ENCODE measurements at regions not wholly inside any gene's neighbourhood (a gene's known extent, or its start where the extent isn't known, plus 50 kb on each side); places are given as distances from the start of the nearest gene placed in this dataset.
"Not testable (repeated sequence)": the region's sequence is repeated elsewhere in the genome, so short reads cannot be mapped to it uniquely, and the experiment has no call there.

GRCh38 chr6:19712012-19712688 lies 125.0 kb upstream of the ID4 start:
- Mint-ChIP-seq H3K27me3 (no peaks in the 10 kb centered on the region), H3K4me1 (no peaks in the 10 kb centered on the region)

DNA sequence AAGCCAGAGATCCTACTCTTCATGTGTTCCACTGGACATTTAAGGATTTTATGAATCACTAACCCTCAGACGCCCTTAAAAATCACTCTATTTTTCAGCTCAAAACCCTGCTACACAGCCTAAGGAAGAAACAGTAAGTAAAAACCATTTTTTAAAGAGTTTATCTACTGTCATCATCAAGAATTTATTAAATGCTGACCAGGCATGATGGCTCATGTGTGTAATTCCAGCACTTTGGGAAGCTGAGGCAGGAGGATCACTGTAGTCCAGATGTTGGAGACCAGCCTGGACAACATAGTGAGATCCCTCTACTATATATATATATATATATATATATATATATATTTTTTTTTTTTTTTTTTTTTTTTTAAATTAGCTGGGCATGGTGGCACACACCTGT lies 124.2 kb upstream of the ID4 start:
- ATAC-seq (no peak), DNase-seq (no peak)
- H3K9me3 ChIP-seq (ENCODE audit: control insufficient read depth, low read length, poor library complexity, severe bottlenecking), result no peaks in the 10 kb centered on the region
- Mint-ChIP-seq H3K27ac (no peak overlapping the region), H3K27me3 (no peaks in the 10 kb centered on the region), H3K36me3 (ENCODE audit: low read depth) (no peaks in the 10 kb centered on the region), H3K4me3 (no peak overlapping the region), H3K4me1 (no peaks in the 10 kb centered on the region)

More at GRCh38 chr6:19712012-19712688, 125.0 kb upstream of the ID4 start:
- Mint-ChIP-seq H3K27ac (no peak overlapping the region), H3K4me3 (no peak overlapping the region), H3K36me3 (ENCODE audit: low read depth) (no peaks in the 10 kb centered on the region)
- ATAC-seq, result no peak
- no peak for DNase-seq
- no peaks in the 10 kb centered on the region for H3K9me3 ChIP-seq (ENCODE audit: control insufficient read depth, low read length, poor library complexity, severe bottlenecking)

DNA sequence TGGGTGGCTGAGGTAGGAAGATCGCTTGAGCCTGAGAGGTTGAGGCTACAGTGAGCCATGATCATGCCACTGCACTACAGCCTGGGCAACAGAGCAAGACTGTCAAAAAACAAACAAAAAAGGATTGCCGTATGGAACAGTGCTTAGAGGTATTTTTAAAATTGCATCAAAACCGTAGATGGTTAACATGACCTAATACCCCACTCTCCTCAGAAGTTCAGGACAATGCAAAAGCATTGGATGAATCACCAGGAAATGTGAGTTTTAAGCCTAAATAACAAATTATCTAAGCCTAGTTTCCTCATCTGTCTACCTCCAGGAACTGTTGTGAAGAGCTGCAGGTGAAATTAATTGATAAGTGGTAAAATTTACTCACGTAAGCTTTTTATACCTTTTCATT lies 123.8 kb upstream of the ID4 start:
- Mint-ChIP-seq H3K4me3 (no peak overlapping the region), H3K27ac (no peak overlapping the region)
- no peak for DNase-seq

GRCh38 chr6:19713984-19714383 lies 123.2 kb upstream of the ID4 start:
- H3K27me3 Mint-ChIP-seq, result no peaks in the 10 kb centered on the region
- no peak overlapping the region for H3K4me3 Mint-ChIP-seq
- no peak overlapping the region for H3K27ac Mint-ChIP-seq
- ATAC-seq, result no peak
- H3K36me3 Mint-ChIP-seq (ENCODE audit: low read depth), result no peaks in the 10 kb centered on the region
- H3K4me1 Mint-ChIP-seq, result no peaks in the 10 kb centered on the region
- no peaks in the 10 kb centered on the region for H3K9me3 ChIP-seq (ENCODE audit: control insufficient read depth, low read length, poor library complexity, severe bottlenecking)
- no peak for DNase-seq

More for the DNA sequence above, 123.8 kb upstream of the ID4 start:
- H3K9me3 ChIP-seq (ENCODE audit: control insufficient read depth, low read length, poor library complexity, severe bottlenecking), result no peaks in the 10 kb centered on the region
- no peak for ATAC-seq
- Mint-ChIP-seq H3K27me3 (no peaks in the 10 kb centered on the region), H3K36me3 (ENCODE audit: low read depth) (no peaks in the 10 kb centered on the region), H3K4me1 (no peaks in the 10 kb centered on the region)

- Mint-ChIP-seq H3K27me3 (no peaks in the 10 kb centered on the region), H3K36me3 (ENCODE audit: low read depth) (no peaks in the 10 kb centered on the region), H3K4me3 (no peak overlapping the region), H3K4me1 (no peaks in the 10 kb centered on the region), H3K27ac (no peak overlapping the region)
- DNase-seq (no peak), ATAC-seq (no peak)
- no peaks in the 10 kb centered on the region for H3K9me3 ChIP-seq (ENCODE audit: control insufficient read depth, low read length, poor library complexity, severe bottlenecking)
Measured at GRCh38 chr6:19714434-19715166, 122.6 kb upstream of the ID4 start.

DNA sequence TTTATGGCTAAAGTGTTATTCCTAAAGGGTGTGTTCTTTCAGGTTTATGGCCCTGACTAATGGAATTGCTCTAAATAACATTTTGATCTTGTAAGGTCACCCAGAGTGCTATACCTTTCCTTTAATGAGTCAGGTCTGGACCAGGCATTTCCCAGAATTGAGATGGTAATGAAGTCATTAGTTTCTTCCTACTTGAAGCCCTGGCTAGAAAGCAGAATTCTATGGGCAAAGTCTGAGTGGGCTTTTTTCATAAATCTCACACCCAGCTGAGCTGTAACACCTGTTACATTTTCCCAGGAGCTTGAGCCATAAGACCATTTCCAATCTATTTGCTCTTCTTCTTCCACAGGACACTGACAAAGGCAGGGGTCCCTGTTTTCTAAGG lies 122.0 kb upstream of the ID4 start:
- no peak for ATAC-seq
- Mint-ChIP-seq H3K4me3 (no peak overlapping the region), H3K4me1 (no peaks in the 10 kb centered on the region), H3K36me3 (ENCODE audit: low read depth) (no peaks in the 10 kb centered on the region), H3K27me3 (no peaks in the 10 kb centered on the region), H3K27ac (no peak overlapping the region)
- DNase-seq, result no peak
- H3K9me3 ChIP-seq (ENCODE audit: control insufficient read depth, low read length, poor library complexity, severe bottlenecking), result no peaks in the 10 kb centered on the region

DNA sequence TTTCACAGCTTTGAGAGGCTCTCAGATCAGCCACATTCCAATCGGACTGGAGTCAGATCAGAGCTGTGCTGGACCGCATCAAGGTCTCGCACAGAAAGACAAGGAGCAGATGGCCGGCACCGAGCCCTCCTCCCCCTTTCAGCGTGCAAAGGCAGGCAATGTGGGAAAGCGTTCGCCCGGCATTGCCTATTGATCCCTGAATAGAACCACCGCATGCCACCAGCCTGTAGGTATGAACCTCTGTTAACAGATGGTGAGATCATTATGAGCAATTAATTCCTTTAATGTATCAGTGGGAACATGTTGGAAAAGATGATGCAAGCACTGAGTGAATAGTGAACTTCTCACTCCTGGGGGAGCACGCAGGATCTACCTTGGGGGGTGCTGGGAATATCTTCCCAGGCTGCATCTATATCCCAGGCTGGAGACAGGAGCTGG lies 117.5 kb upstream of the ID4 start:
- Mint-ChIP-seq H3K4me3 (no peak overlapping the region), H3K4me1 (no peaks in the 10 kb centered on the region), H3K36me3 (ENCODE audit: low read depth) (no peaks in the 10 kb centered on the region), H3K27ac (no peak overlapping the region), H3K27me3 (no peaks in the 10 kb centered on the region)
- ATAC-seq, result no peak
- no peak for DNase-seq
- H3K9me3 ChIP-seq (ENCODE audit: control insufficient read depth, low read length, poor library complexity, severe bottlenecking), result no peaks in the 10 kb centered on the region

DNA sequence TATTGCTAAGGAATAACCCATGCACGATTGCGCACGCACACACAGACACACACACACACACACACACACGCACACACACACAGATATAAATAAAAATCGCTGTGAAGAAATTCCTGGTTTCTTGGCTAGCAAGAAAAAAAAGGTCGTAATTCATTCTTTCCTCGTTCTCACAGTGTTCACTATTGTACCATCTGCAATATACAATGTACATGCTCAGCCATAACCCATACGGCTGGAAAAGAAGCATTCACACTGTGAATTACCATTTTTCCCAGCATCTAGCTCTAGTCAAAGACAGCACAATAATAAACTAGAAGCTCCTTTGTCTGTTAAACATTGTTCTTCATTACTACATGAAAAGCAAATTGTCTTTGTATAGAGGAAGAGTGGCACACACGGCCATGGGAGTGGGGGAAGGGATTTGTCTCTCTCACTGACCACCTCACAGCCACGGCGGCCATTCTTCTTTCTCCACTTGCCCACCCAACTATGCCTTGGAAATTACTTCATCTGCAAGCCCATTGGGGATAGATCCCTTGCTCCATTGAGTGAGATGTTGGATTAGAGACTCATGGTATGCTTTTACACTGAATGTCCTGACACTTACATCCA lies 115.3 kb upstream of the ID4 start:
- ATAC-seq, result no peak
- Mint-ChIP-seq H3K36me3 (ENCODE audit: low read depth) (no peaks in the 10 kb centered on the region), H3K27ac (no peak overlapping the region)

DNA sequence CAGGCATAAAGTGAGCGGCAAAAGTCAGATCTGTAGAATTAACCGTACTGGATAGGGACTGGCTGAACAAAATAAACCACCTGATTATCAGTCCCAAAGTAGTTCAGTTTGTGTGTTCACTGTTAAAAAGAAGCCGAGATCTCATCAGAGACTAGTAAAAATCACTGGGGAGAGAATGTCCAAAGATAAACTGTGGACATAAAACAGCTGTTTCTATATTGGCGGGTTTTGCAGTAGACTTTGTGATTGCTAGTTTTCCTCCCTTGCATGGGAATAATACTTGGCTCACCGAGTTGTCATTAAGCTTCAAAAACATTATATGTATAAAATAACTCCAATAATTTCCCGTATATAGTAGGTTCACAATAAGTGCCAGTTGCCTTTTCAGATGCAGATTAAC lies 114.2 kb upstream of the ID4 start:
- H3K9me3 ChIP-seq (ENCODE audit: control insufficient read depth, low read length, poor library complexity, severe bottlenecking), result no peaks in the 10 kb centered on the region
- DNase-seq, result no peak
- Mint-ChIP-seq H3K4me3 (no peak overlapping the region), H3K27ac (no peak overlapping the region), H3K27me3 (no peaks in the 10 kb centered on the region), H3K4me1 (no peaks in the 10 kb centered on the region), H3K36me3 (ENCODE audit: low read depth) (no peaks in the 10 kb centered on the region)
- no peak for ATAC-seq

More for the DNA sequence above, 115.3 kb upstream of the ID4 start:
- no peak overlapping the region for H3K4me3 Mint-ChIP-seq
- DNase-seq, result no peak
- H3K4me1 Mint-ChIP-seq, result no peaks in the 10 kb centered on the region
- no peaks in the 10 kb centered on the region for H3K27me3 Mint-ChIP-seq
- H3K9me3 ChIP-seq (ENCODE audit: control insufficient read depth, low read length, poor library complexity, severe bottlenecking), result no peaks in the 10 kb centered on the region

DNA sequence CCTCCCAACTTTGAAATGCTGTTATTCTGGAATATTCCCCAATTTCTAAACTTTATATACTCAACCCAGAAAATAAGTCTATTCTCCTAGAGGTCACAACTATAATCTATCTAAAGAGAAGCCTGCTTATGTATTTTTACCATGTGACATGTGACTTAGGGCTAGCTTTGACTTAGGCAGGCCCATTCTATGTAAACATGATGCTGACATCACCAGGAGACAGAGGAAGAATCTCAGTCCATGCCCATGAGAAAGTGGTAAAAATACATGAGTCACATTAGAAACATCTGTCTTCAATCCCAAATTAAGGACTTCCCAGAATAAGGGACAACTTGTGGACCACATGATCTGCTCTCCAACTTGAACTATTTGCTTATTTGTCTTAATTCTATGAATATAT lies 113.6 kb upstream of the ID4 start:
- ATAC-seq (no peak), DNase-seq (no peak)
- Mint-ChIP-seq H3K4me3 (no peak overlapping the region), H3K4me1 (no peaks in the 10 kb centered on the region), H3K36me3 (ENCODE audit: low read depth) (no peaks in the 10 kb centered on the region), H3K27me3 (no peaks in the 10 kb centered on the region), H3K27ac (no peak overlapping the region)
- H3K9me3 ChIP-seq (ENCODE audit: control insufficient read depth, low read length, poor library complexity, severe bottlenecking), result no peaks in the 10 kb centered on the region

DNA sequence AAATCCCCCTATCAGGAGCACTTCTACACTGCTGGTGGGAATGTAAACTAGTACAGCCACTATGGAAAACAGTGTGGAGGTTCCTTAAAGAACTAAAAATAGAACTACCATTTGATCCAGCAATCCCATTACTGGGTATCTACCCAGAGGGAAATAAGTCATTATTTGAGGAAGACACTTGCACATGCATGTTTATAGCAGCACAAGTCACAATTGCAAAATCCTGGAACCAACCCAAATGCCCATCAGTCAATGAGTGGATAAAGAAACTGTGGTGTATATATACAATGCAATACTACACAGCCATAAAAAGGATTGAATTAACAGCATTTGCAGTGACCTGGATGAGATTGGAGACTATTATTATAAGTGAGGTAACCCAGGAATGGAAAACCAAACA lies 111.7 kb upstream of the ID4 start:
- H3K9me3 ChIP-seq (ENCODE audit: control insufficient read depth, low read length, poor library complexity, severe bottlenecking); ATAC-seq; H3K4me1 Mint-ChIP-seq; H3K4me3 Mint-ChIP-seq; H3K27ac Mint-ChIP-seq; DNase-seq; H3K36me3 Mint-ChIP-seq (ENCODE audit: low read depth); H3K27me3 Mint-ChIP-seq: not testable (repeated sequence)

GRCh38 chr6:19731282-19731681 lies 105.9 kb upstream of the ID4 start:
- DNase-seq (no peak), ATAC-seq (no peak)
- Mint-ChIP-seq H3K27me3 (no peaks in the 10 kb centered on the region), H3K4me3 (no peak overlapping the region), H3K27ac (no peak overlapping the region), H3K4me1 (no peaks in the 10 kb centered on the region), H3K36me3 (ENCODE audit: low read depth) (no peaks in the 10 kb centered on the region)
- no peaks in the 10 kb centered on the region for H3K9me3 ChIP-seq (ENCODE audit: control insufficient read depth, low read length, poor library complexity, severe bottlenecking)

GRCh38 chr6:19734061-19734460 lies 103.1 kb upstream of the ID4 start:
- Mint-ChIP-seq H3K4me3 (no peak overlapping the region), H3K27me3 (no peaks in the 10 kb centered on the region), H3K4me1 (no peaks in the 10 kb centered on the region), H3K36me3 (ENCODE audit: low read depth) (no peaks in the 10 kb centered on the region), H3K27ac (no peak overlapping the region)
- no peak for DNase-seq
- ATAC-seq, result no peak
- no peaks in the 10 kb centered on the region for H3K9me3 ChIP-seq (ENCODE audit: control insufficient read depth, low read length, poor library complexity, severe bottlenecking)

GRCh38 chr6:19734519-19734918 lies 102.7 kb upstream of the ID4 start:
- no peaks in the 10 kb centered on the region for H3K36me3 Mint-ChIP-seq (ENCODE audit: low read depth)
- no peaks in the 10 kb centered on the region for H3K27me3 Mint-ChIP-seq
- H3K4me3 Mint-ChIP-seq, result no peak overlapping the region
- DNase-seq (no peak), ATAC-seq (no peak)
- H3K9me3 ChIP-seq (ENCODE audit: control insufficient read depth, low read length, poor library complexity, severe bottlenecking), result no peaks in the 10 kb centered on the region
- H3K27ac Mint-ChIP-seq, result no peak overlapping the region
- no peaks in the 10 kb centered on the region for H3K4me1 Mint-ChIP-seq
